GM21529 (cell line): ENCODE measurements at regions not wholly inside any gene's neighbourhood (a gene's known extent, or its start where the extent isn't known, plus 50 kb on each side); places are given as distances from the start of the nearest gene placed in this dataset.

Experiments used
- ATAC-seq: cut with Tn5 transposase; IDR thresholded peaks from one replicate; pipeline ENCODE4 v1.9.1; 2021; ENCODE audit not compliant: unreplicated experiment

GRCh38 chrX:23524467-23524866 lies 142.8 kb upstream of the PRDX4 start:
- ATAC-seq: no peak

- ATAC-seq: no peak
These were observed 141.8 kb upstream of the PRDX4 start for GRCh38 chrX:23525531-23525930.

- ATAC-seq: no peak
These were observed 126.8 kb upstream of the PRDX4 start for GRCh38 chrX:23540532-23540931.

- no peak for ATAC-seq
These were observed 119.1 kb upstream of the PRDX4 start for GRCh38 chrX:23548164-23548563.

- ATAC-seq: no peak
These were observed 115.0 kb upstream of the PRDX4 start for GRCh38 chrX:23552303-23552702.

- no peak for ATAC-seq
These were observed 113.0 kb upstream of the PRDX4 start for GRCh38 chrX:23554304-23554703.

- peak; percentile 53 for ATAC-seq
These were observed 110.2 kb upstream of the PRDX4 start for GRCh38 chrX:23557070-23557469.

- ATAC-seq: no peak
These were observed 107.3 kb upstream of the PRDX4 start for GRCh38 chrX:23559975-23560374.

- no peak for ATAC-seq
These were observed 96.5 kb upstream of the PRDX4 start for GRCh38 chrX:23570674-23571343.

GRCh38 chrX:23575281-23575680 lies 92.0 kb upstream of the PRDX4 start:
- ATAC-seq: no peak

- ATAC-seq: no peak
These were observed 89.2 kb upstream of the PRDX4 start for GRCh38 chrX:23578079-23578478.

- no peak for ATAC-seq
These were observed 77.8 kb upstream of the PRDX4 start for GRCh38 chrX:23589496-23589895.

GRCh38 chrX:23592741-23593140 lies 74.6 kb upstream of the PRDX4 start:
- ATAC-seq: no peak

- no peak for ATAC-seq
These were observed 68.7 kb upstream of the PRDX4 start for GRCh38 chrX:23598575-23598974.

GRCh38 chrX:23603501-23603900 lies 63.8 kb upstream of the PRDX4 start:
- no peak for ATAC-seq

- ATAC-seq: no peak
These were observed 56.8 kb upstream of the PRDX4 start for GRCh38 chrX:23610495-23610894.

- ATAC-seq: no peak
These were observed 54.4 kb upstream of the PRDX4 start for GRCh38 chrX:23612846-23613245.

- peak; percentile 71 for ATAC-seq
These were observed 50.9 kb upstream of the PRDX4 start for GRCh38 chrX:23616361-23616760.
